Activated CD4-positive, alpha-beta T cell treated with anti-CD3 and anti-CD28 coated beads for 36 hours (primary cell): ENCODE measurements at regions not wholly inside any gene's neighbourhood (a gene's known extent, or its start where the extent isn't known, plus 50 kb on each side); places are given as distances from the start of the nearest gene placed in this dataset.
A peak's percentile ranks its signal among the peaks of the same experiment; 100 is the strongest.

Experiments used
- ATAC-seq: fragments of 200-7000 bp; cut with Tn5 transposase; one replicate; pipeline ENCODE4 v1.10.0; 2021; ENCODE audit warnings: mild to moderate bottlenecking, moderate library complexity
- CTCF ChIA-PET: fragments of 350-600 bp; sonication (Branson Sonifier 250); formaldehyde crosslinking; loops from one replicate; lab custom pipeline; 2021; ENCODE audit warnings: antibody characterized with exemption; lab: Charles Lee
- POLR2A ChIA-PET: fragments of 350-600 bp; sonication (Branson Sonifier 250); formaldehyde crosslinking; loops from one replicate; lab custom pipeline; 2021; ENCODE audit warnings: antibody characterized with exemption, inconsistent platforms; lab: Charles Lee
- DNase-seq: peaks from one replicate; pipeline ENCODE4 v3.0.0-alpha.2; 2020
- H3K27ac Mint-ChIP-seq: one replicate; pipeline ENCODE4 v1.8.0; 2021; ENCODE audit warnings: mixed read lengths
- H3K27me3 Mint-ChIP-seq: one replicate; pipeline ENCODE4 v1.8.0; 2021; ENCODE audit warnings: mixed read lengths
- H3K36me3 Mint-ChIP-seq: one replicate; pipeline ENCODE4 v1.8.0; 2021; ENCODE audit warnings: low read depth, mixed read lengths
- H3K4me1 Mint-ChIP-seq: one replicate; pipeline ENCODE4 v1.8.0; 2021; ENCODE audit warnings: mixed read lengths
- H3K4me3 Mint-ChIP-seq: one replicate; pipeline ENCODE4 v1.8.0; 2021; ENCODE audit warnings: mild to moderate bottlenecking, moderate library complexity, mixed read lengths
- H3K9me3 Mint-ChIP-seq: one replicate; pipeline ENCODE4 v1.8.0; 2021; ENCODE audit warnings: low read depth, mixed read lengths
- intact Hi-C, 2 experiments: fragments of 100-400 bp; cut with DNase I in 1 of 2; cut with micrococcal nuclease in 1 of 2; formaldehyde crosslinking; loops; one replicate each; pipeline versions ENCODE4 v1.14.2 to v1.15.1; 2022 to 2024; cut with DNase I, micrococcal nuclease

GRCh38 chr1:98045211-98045766 lies 124.5 kb upstream of the DPYD start:
- DNase-seq (peak; percentile 23), ATAC-seq (peak; percentile 30)
- POLR2A ChIA-PET = no interaction called here
- peaks cover 62% of the 10 kb centered on the region for H3K27me3 Mint-ChIP-seq
- H3K4me1 Mint-ChIP-seq = peaks cover 32% of the 10 kb centered on the region
- CTCF ChIA-PET = interaction anchor here (0.8 kb wide), 1 partner anchor 29 kb away, joined by 3 read pairs; no protein-coding TSS in a partner anchor
- no peaks in the 10 kb centered on the region for H3K36me3 Mint-ChIP-seq
- intact Hi-C loops = loop anchor here in 1 of 2 experiments (10.0 kb wide), 1 partner anchor 800 kb away; no protein-coding TSS in a partner anchor
- H3K4me3 Mint-ChIP-seq = peak overlapping the region; percentile 65
- H3K9me3 Mint-ChIP-seq = no peaks in the 10 kb centered on the region
- no peak overlapping the region for H3K27ac Mint-ChIP-seq

- ATAC-seq (no peak), DNase-seq (no peak)
- H3K9me3 Mint-ChIP-seq = no peaks in the 10 kb centered on the region
- ChIA-PET POLR2A (no interaction called here), CTCF (interaction anchor here (0.8 kb wide), 1 partner anchor 29 kb away, joined by 3 read pairs; no protein-coding TSS in a partner anchor)
- no peak overlapping the region for H3K27ac Mint-ChIP-seq
- H3K4me3 Mint-ChIP-seq = peak overlapping the region; percentile 63
- intact Hi-C loops = loop anchor here in 1 of 2 experiments (10.0 kb wide), 1 partner anchor 800 kb away; no protein-coding TSS in a partner anchor
- H3K36me3 Mint-ChIP-seq = no peaks in the 10 kb centered on the region
- H3K4me1 Mint-ChIP-seq = peaks cover 32% of the 10 kb centered on the region
- peaks cover 59% of the 10 kb centered on the region for H3K27me3 Mint-ChIP-seq
Observed at GRCh38 chr1:98044766-98045165, 123.9 kb upstream of the DPYD start.

GRCh38 chr1:98044071-98044697 lies 123.3 kb upstream of the DPYD start:
- intact Hi-C loops = loop anchor here in 1 of 2 experiments (10.0 kb wide), 1 partner anchor 799 kb away; no protein-coding TSS in a partner anchor
- ChIA-PET POLR2A (no interaction called here), CTCF (interaction anchor here (0.8 to 1.2 kb wide), 3 partner anchors 9 to 28 kb away, joined by 3 to 4 read pairs (median 3); no protein-coding TSS in a partner anchor)
- Mint-ChIP-seq H3K36me3 (no peaks in the 10 kb centered on the region), H3K27me3 (peaks cover 54% of the 10 kb centered on the region), H3K9me3 (no peaks in the 10 kb centered on the region), H3K4me3 (no peak overlapping the region), H3K4me1 (peaks cover 27% of the 10 kb centered on the region), H3K27ac (no peak overlapping the region)
- no peak for DNase-seq
- ATAC-seq = no peak

- H3K36me3 Mint-ChIP-seq = no peaks in the 10 kb centered on the region
- ChIA-PET POLR2A (no interaction called here), CTCF (no interaction called here)
- H3K4me1 Mint-ChIP-seq = peaks cover under 1% of the 10 kb centered on the region
- H3K27ac Mint-ChIP-seq = no peak overlapping the region
- DNase-seq = no peak
- intact Hi-C loops = no loop called here
- no peak overlapping the region for H3K4me3 Mint-ChIP-seq
- H3K27me3 Mint-ChIP-seq = peaks cover 2% of the 10 kb centered on the region
- no peaks in the 10 kb centered on the region for H3K9me3 Mint-ChIP-seq
- ATAC-seq = no peak
Observed at GRCh38 chr1:98035602-98036002, 114.8 kb upstream of the DPYD start.

- Mint-ChIP-seq H3K27ac (no peak overlapping the region), H3K4me1 (peaks cover 4% of the 10 kb centered on the region), H3K36me3 (no peaks in the 10 kb centered on the region), H3K9me3 (no peaks in the 10 kb centered on the region), H3K4me3 (no peak overlapping the region), H3K27me3 (peaks cover 2% of the 10 kb centered on the region)
- POLR2A ChIA-PET = no interaction called here
- ATAC-seq (no peak), DNase-seq (no peak)
- CTCF ChIA-PET = interaction anchor here (0.7 kb wide), 1 partner anchor 20 kb away, joined by 4 read pairs; no protein-coding TSS in a partner anchor
- intact Hi-C loops = no loop called here
Observed at GRCh38 chr1:98034505-98034904, 113.7 kb upstream of the DPYD start.

GRCh38 chr1:98032958-98033357 lies 112.1 kb upstream of the DPYD start:
- POLR2A ChIA-PET = no interaction called here
- peaks cover 2% of the 10 kb centered on the region for H3K27me3 Mint-ChIP-seq
- H3K9me3 Mint-ChIP-seq = no peaks in the 10 kb centered on the region
- H3K4me3 Mint-ChIP-seq = no peak overlapping the region
- DNase-seq (no peak), ATAC-seq (no peak)
- peaks cover 4% of the 10 kb centered on the region for H3K4me1 Mint-ChIP-seq
- CTCF ChIA-PET = no interaction called here
- H3K27ac Mint-ChIP-seq = no peak overlapping the region
- intact Hi-C loops = no loop called here
- no peaks in the 10 kb centered on the region for H3K36me3 Mint-ChIP-seq

- Mint-ChIP-seq H3K4me1 (peaks cover 4% of the 10 kb centered on the region), H3K36me3 (no peaks in the 10 kb centered on the region), H3K4me3 (no peak overlapping the region), H3K27ac (no peak overlapping the region), H3K9me3 (no peaks in the 10 kb centered on the region), H3K27me3 (peaks cover 4% of the 10 kb centered on the region)
- CTCF ChIA-PET = interaction anchor here (1.2 to 1.5 kb wide), 2 partner anchors 11 to 20 kb away, joined by 3 read pairs; no protein-coding TSS in a partner anchor
- intact Hi-C loops = no loop called here
- POLR2A ChIA-PET = no interaction called here
- no peak for ATAC-seq
- no peak for DNase-seq
Observed at GRCh38 chr1:98030976-98031375, 110.1 kb upstream of the DPYD start.

DNA sequence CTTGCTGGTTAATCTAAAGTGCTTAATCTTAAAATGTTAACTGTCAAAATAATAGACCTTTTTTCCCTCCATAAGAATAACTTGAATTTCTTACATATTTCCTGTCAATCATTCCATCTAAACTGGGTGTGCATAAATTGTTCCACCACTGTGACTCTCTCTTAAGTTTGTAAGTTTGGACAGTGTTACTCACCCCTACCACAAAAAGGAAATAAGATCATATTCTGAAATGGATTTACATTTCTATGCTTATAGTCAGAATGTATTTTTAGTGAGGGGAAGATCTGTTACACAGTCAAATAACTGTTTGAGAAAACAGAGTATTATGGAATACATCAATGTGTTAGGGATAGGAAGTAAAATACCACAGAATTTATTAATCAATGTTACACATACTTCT lies 109.6 kb upstream of the DPYD start:
- ATAC-seq (peak; percentile 86), DNase-seq (no peak)
- POLR2A ChIA-PET = no interaction called here
- peaks cover 4% of the 10 kb centered on the region for H3K4me1 Mint-ChIP-seq
- H3K27me3 Mint-ChIP-seq = peaks cover 4% of the 10 kb centered on the region
- H3K9me3 Mint-ChIP-seq = no peaks in the 10 kb centered on the region
- no peak overlapping the region for H3K27ac Mint-ChIP-seq
- CTCF ChIA-PET = interaction anchor here (1.0 kb wide), 1 partner anchor 21 kb away, joined by 3 read pairs; no protein-coding TSS in a partner anchor
- H3K36me3 Mint-ChIP-seq = no peaks in the 10 kb centered on the region
- H3K4me3 Mint-ChIP-seq = no peak overlapping the region
- intact Hi-C loops = no loop called here

DNA sequence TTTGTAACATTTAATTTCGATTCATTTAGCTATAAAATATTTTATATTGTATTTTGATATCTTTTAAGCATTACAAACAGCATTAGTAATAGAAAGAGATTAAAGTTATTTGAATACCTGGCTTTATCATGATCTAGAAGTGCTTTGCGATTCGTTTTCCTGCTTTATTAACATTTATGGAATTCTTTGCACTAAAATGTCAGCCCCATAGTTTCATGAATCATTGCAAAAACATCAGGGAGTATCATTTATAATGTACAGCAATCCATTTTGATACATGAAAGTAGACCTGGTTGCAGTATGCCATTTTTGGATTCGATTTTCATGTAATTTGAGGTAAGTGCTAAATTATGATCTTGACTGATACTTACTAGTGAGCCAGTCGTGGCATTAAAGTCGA lies 108.0 kb upstream of the DPYD start:
- intact Hi-C loops = no loop called here
- Mint-ChIP-seq H3K9me3 (no peaks in the 10 kb centered on the region), H3K27ac (no peak overlapping the region), H3K36me3 (no peaks in the 10 kb centered on the region), H3K4me1 (peaks cover 4% of the 10 kb centered on the region), H3K4me3 (no peak overlapping the region), H3K27me3 (peaks cover 4% of the 10 kb centered on the region)
- DNase-seq (no peak), ATAC-seq (no peak)
- CTCF ChIA-PET = interaction anchor here (1.2 kb wide), 1 partner anchor 9 kb away, joined by 4 read pairs; no protein-coding TSS in a partner anchor
- POLR2A ChIA-PET = no interaction called here

DNA sequence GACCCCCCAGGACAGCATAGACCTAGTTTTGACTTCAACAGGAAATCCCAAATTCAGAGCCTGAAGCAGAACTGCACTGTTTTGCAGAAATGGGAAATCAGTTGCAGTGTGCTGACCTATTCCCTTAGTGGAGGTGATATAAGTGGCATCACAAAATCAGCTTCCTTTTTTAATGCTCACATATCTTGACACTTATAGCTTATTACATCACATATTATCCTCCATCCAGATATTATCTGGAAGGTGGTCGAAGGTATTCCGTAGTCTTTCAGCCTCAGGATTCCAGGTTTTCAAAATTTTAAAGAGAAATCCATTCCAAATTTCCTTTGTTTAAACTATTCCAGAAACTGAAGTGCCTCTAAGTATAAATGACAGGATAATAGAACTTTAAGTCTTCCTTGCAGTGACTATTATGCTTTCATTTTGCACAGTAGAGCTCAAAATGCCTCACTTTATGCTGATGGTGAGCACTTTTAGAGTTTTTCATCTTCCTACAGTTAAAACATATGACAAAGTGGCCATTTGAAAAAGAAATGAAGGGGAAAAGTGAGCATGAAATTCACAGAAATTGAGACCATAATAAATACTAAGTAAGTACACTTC lies 106.4 kb upstream of the DPYD start:
- CTCF ChIA-PET = no interaction called here
- POLR2A ChIA-PET = no interaction called here

GRCh38 chr1:98025858-98026257 lies 105.0 kb upstream of the DPYD start:
- intact Hi-C loops = no loop called here
- CTCF ChIA-PET = interaction anchor here (1.5 kb wide), 1 partner anchor 18 kb away, joined by 3 read pairs; no protein-coding TSS in a partner anchor
- Mint-ChIP-seq H3K4me3 (no peak overlapping the region), H3K4me1 (peaks cover 4% of the 10 kb centered on the region), H3K27ac (no peak overlapping the region), H3K9me3 (no peaks in the 10 kb centered on the region), H3K27me3 (peaks cover 4% of the 10 kb centered on the region), H3K36me3 (no peaks in the 10 kb centered on the region)
- ATAC-seq (no peak), DNase-seq (no peak)
- POLR2A ChIA-PET = no interaction called here

More for the DNA sequence above, 106.4 kb upstream of the DPYD start:
- no peaks in the 10 kb centered on the region for H3K9me3 Mint-ChIP-seq
- no peaks in the 10 kb centered on the region for H3K36me3 Mint-ChIP-seq
- H3K27ac Mint-ChIP-seq = no peak overlapping the region
- H3K4me3 Mint-ChIP-seq = no peak overlapping the region
- intact Hi-C loops = no loop called here
- H3K4me1 Mint-ChIP-seq = peaks cover 4% of the 10 kb centered on the region
- ATAC-seq (no peak), DNase-seq (no peak)
- peaks cover 2% of the 10 kb centered on the region for H3K27me3 Mint-ChIP-seq
